Fibroblast of mammary gland (primary cell): ENCODE measurements at regions not wholly inside any gene's neighbourhood (a gene's known extent, or its start where the extent isn't known, plus 50 kb on each side); places are given as distances from the start of the nearest gene placed in this dataset.

Experiments used
- DNase-seq: peaks from one replicate; pipeline ENCODE4 v3.0.0-alpha.2; 2010; ENCODE audit warnings: low read depth
- H3K4me3 ChIP-seq: 2 replicates; pipeline ENCODE4 v1.5.1; 2011; ENCODE audit warnings: low read depth, mild to moderate bottlenecking, low read length, moderate library complexity; ENCODE audit not compliant: control insufficient read depth
- TF ChIP-seq, protein P1 (sequence below): conservative IDR thresholded peaks from 2 replicates; pipeline ENCODE4 v1.5.1; 2011; ENCODE audit warnings: low read depth, low read length, inconsistent platforms; ENCODE audit not compliant: control insufficient read depth, insufficient read depth

DNA sequence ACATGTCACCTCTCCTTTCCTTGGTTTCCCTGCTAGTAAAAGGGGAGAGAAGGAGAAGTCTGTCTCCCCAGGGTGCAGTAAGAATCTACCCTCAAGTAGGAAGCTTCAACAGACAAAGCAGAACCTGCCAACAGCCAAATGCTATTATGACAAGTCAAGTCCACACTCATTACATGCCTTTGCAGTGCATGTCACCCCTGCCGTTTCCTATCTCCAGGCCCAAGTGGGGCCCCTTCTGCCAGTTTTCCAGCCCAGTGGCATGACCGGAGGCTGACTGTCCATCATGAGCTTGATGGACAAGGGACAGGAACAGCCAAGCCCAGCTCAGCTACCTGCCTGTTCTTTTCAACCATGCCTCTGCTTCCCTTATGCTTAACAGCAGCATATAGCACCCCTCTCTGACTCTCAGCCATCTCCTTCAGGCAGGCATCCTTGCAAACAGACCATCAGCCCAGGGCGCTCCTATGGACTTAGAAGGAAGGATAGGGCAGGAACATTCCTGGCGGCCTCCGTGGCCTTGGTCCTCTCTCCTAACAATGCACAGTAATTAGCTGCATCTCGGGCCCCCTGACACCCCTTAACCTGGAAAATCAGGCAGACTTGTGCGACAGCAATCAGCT is 107.2 kb upstream of the RAD23B start:
- no peak overlapping the region for H3K4me3 ChIP-seq
- TF ChIP-seq, protein P1, sequence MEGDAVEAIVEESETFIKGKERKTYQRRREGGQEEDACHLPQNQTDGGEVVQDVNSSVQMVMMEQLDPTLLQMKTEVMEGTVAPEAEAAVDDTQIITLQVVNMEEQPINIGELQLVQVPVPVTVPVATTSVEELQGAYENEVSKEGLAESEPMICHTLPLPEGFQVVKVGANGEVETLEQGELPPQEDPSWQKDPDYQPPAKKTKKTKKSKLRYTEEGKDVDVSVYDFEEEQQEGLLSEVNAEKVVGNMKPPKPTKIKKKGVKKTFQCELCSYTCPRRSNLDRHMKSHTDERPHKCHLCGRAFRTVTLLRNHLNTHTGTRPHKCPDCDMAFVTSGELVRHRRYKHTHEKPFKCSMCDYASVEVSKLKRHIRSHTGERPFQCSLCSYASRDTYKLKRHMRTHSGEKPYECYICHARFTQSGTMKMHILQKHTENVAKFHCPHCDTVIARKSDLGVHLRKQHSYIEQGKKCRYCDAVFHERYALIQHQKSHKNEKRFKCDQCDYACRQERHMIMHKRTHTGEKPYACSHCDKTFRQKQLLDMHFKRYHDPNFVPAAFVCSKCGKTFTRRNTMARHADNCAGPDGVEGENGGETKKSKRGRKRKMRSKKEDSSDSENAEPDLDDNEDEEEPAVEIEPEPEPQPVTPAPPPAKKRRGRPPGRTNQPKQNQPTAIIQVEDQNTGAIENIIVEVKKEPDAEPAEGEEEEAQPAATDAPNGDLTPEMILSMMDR = no peak
- DNase-seq = peak; percentile 18

DNA sequence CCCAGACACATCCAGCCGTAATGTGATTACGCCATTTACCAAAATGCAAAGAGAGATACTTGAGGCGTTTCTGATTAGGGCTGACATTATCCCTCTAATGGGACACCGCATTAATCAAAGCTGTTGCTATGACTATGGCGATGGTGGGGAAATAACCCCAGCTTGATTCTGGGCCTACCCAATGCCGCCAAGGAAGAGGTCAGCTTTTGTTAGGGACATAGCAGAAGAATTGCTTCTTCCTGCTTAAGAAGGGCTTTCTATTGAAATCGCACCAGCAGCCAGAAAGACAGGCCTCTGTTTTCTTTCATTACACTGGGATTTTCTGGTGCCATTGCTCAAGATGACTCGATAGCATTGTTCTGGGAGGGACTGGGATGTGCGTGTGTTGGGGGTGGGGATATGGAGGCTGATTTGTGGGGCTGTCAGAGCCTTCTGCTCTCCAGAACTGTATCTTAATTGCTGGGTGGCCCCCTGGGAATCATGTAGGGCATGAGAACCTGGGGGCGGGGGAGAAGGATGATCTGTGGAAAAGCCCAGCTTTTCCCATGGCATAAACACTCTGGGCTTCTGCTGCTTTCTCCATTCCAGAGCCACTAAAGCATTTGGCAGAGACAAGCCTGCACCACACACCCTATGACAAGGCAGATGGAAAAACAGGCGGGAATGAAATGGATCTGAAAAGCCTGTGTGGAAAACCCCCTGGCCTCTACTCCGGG is 106.5 kb upstream of the RAD23B start:
- no peak overlapping the region for H3K4me3 ChIP-seq
- DNase-seq = peak; percentile 86
- TF ChIP-seq, protein P1 = no peak

DNA sequence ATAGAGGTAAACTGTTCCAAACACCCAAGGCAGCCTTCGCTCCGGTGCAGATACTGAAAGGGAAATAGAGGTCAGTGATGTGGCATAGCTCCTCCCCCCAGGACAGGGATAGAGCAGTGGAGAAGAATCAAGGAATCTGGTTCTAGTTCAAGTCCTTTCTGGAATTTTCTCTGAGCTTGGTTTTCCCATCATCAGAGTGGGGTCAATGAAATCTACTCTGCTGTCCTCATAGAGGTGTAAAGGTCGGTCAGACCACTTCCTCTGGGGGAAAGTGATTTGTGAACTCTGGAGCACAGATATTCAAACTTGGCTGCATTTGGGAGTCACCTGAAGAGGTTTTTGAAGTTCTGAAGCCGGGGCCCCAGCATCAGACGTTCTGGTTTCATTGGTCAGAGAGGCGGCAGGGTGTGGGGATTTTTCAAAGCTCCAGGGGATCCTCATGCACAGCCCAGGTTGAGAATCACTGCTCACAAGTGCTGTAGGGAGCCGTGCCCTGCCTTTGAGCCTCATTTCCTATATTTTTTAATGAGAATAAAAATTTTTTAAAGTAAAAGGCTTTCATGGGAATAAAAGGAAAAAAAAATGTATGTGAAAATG is 105.7 kb upstream of the RAD23B start:
- no peak for DNase-seq
- TF ChIP-seq, protein P1 = no peak
- no peak overlapping the region for H3K4me3 ChIP-seq

GRCh38 chr9:107177857-107178256 is 105.2 kb upstream of the RAD23B start:
- no peak overlapping the region for H3K4me3 ChIP-seq
- peak; percentile 61 for DNase-seq
- TF ChIP-seq, protein P1 = no peak

DNA sequence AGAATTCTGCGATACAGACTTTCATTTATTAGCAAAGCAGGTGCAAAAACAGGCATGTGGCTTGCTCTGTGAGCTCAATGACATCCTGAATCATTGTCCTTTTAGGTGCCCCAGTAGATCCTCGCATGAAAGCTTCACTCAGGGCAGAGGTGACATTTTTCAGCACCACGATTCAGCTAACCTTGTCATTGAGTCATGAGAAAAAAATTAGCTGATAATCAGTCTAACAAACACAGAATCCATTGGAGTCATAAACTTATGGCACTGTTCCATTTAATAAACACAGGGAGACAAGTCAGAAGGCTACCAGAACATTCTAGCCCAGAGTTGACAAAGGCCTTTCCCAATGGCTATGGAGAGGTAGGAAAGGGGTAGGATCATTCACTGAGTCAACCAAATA is 104.8 kb upstream of the RAD23B start:
- DNase-seq = peak; percentile 38
- TF ChIP-seq, protein P1 = no peak
- no peak overlapping the region for H3K4me3 ChIP-seq

GRCh38 chr9:107180206-107180605 is 102.9 kb upstream of the RAD23B start:
- DNase-seq = peak; percentile 18
- no peak overlapping the region for H3K4me3 ChIP-seq
- TF ChIP-seq, protein P1 = no peak
